GM23248 (cell line): ENCODE measurements at regions not wholly inside any gene's neighbourhood (a gene's known extent, or its start where the extent isn't known, plus 50 kb on each side); places are given as distances from the start of the nearest gene placed in this dataset. TPM values are rescaled to one million over a fixed set of nuclear protein-coding genes. Genes with fewer than 3 reads are reported as not detected.

ENCODE experiments used
- DNase-seq: peaks from one replicate; pipeline ENCODE4 v3.0.0-alpha.2; 2015
- H2AFZ ChIP-seq: fragments of 200-600 bp; sonication (generic); 2 replicates; pipeline ENCODE4 v1.6.1; 2016; ENCODE audit warnings: antibody characterized with exemption
- H3F3A ChIP-seq: fragments of 200-600 bp; sonication (generic); 2 replicates; pipeline ENCODE4 v1.6.1; 2016; ENCODE audit warnings: mild to moderate bottlenecking, antibody characterized with exemption, mixed run types; ENCODE audit not compliant: insufficient read depth
- H3K27ac ChIP-seq: fragments of 200-600 bp; sonication (generic); 2 replicates; pipeline ENCODE4 v1.5.1; 2016; ENCODE audit warnings: mild to moderate bottlenecking
- H3K27me3 ChIP-seq: fragments of 200-600 bp; sonication (generic); replicated peaks from 2 replicates; pipeline ENCODE4 v1.6.1; 2016; ENCODE audit warnings: mild to moderate bottlenecking; ENCODE audit not compliant: insufficient read depth
- H3K36me3 ChIP-seq: fragments of 200-600 bp; sonication (generic); 2 replicates; pipeline ENCODE4 v1.6.1; 2016; ENCODE audit warnings: low read depth, mild to moderate bottlenecking
- H3K4me1 ChIP-seq: fragments of 200-600 bp; sonication (generic); 2 replicates; pipeline ENCODE4 v1.6.1; 2016; ENCODE audit warnings: mild to moderate bottlenecking; ENCODE audit not compliant: insufficient read depth
- H3K4me2 ChIP-seq: fragments of 200-600 bp; sonication (generic); one replicate; pipeline ENCODE4 v1.6.1; 2016; ENCODE audit warnings: mild to moderate bottlenecking; ENCODE audit not compliant: unreplicated experiment
- H3K4me3 ChIP-seq: fragments of 200-600 bp; sonication (generic); 2 replicates; pipeline ENCODE4 v1.5.1; 2016; ENCODE audit warnings: mild to moderate bottlenecking
- H3K79me2 ChIP-seq: fragments of 200-600 bp; sonication (generic); 2 replicates; pipeline ENCODE4 v1.6.1; 2016; ENCODE audit warnings: mild to moderate bottlenecking; ENCODE audit not compliant: insufficient read depth
- H3K9ac ChIP-seq: fragments of 200-600 bp; sonication (generic); 2 replicates; pipeline ENCODE4 v1.6.1; 2016; ENCODE audit warnings: mild to moderate bottlenecking
- H3K9me2 ChIP-seq: fragments of 200-600 bp; sonication (generic); 2 replicates; pipeline ENCODE4 v1.6.1; 2016; ENCODE audit warnings: mixed run types, mild to moderate bottlenecking, moderate library complexity; ENCODE audit not compliant: insufficient read depth
- H3K9me3 ChIP-seq: fragments of 200-600 bp; sonication (generic); one replicate; pipeline ENCODE4 v1.6.1; 2017; ENCODE audit warnings: low read depth
- H4K20me1 ChIP-seq: fragments of 200-600 bp; sonication (generic); 2 replicates; pipeline ENCODE4 v1.6.0; 2016; ENCODE audit not compliant: insufficient read depth
- EZH2 ChIP-seq: fragments of 200-600 bp; sonication (generic); IDR thresholded peaks from 2 replicates; pipeline ENCODE4 v1.6.1; 2018; ENCODE audit warnings: antibody characterized with exemption, mild to moderate bottlenecking; ENCODE audit not compliant: insufficient read depth, poor library complexity, severe bottlenecking
- EZH2phosphoT487 ChIP-seq: fragments of 200-600 bp; sonication (generic); IDR thresholded peaks from 2 replicates; pipeline ENCODE4 v1.6.1; 2018; ENCODE audit warnings: antibody characterized with exemption, moderate library complexity, mild to moderate bottlenecking, low read depth; ENCODE audit not compliant: insufficient read depth
- WGBS, 2 experiments: methylation state at CpG; one replicate each; pipeline ENCODE4 v1.1.6; 2015 to 2017; ENCODE audit warnings: low lambda C conversion rate in 2 of 2, low coverage in 1 of 2; ENCODE audit errors: missing lambda C conversion rate in 2 of 2; 5-methylcytosine and 5-hydroxymethylcytosine counted together
- in situ Hi-C: fragments of 300-500 bp; cut with MboI; formaldehyde crosslinking; loops from 2 replicates; pipeline ENCODE4 v1.15.0; 2020
- small RNA-seq: library from RNA; depleted of rRNA; stranded (forward); fragments of <200 nt; gene quantifications from one replicate; pipeline ENCODE3, GENCODE V24; 2014; ENCODE audit warnings: low read depth, low replicate concordance

GRCh38 chr7:10912077-10912476, 61.6 kb upstream of the PHF14 start:
- H3K9me3 ChIP-seq: no peaks in the 10 kb centered on the region
- no peaks in the 10 kb centered on the region for H3K27me3 ChIP-seq
- no peak overlapping the region for H3K9ac ChIP-seq
- H3K79me2 ChIP-seq: no peaks in the 10 kb centered on the region
- H4K20me1 ChIP-seq: no peaks in the 10 kb centered on the region
- H3K4me1 ChIP-seq: no peaks in the 10 kb centered on the region
- no peak overlapping the region for H3K4me3 ChIP-seq
- no peaks in the 10 kb centered on the region for H3K9me2 ChIP-seq
- H3K4me2 ChIP-seq: no peak overlapping the region
- H3K36me3 ChIP-seq: no peaks in the 10 kb centered on the region
- H3F3A ChIP-seq: no peaks in the 10 kb centered on the region
- TF ChIP-seq EZH2phosphoT487 (no peak), EZH2 (no peak)
- WGBS, 2 experiments: 5 to 9% methylated on average over 1 of the region's 1 CpG
- in situ Hi-C loops: no loop called here
- no peak for DNase-seq
- H3K27ac ChIP-seq: no peak overlapping the region
- H2AFZ ChIP-seq: no peak overlapping the region

- TF ChIP-seq EZH2 (no peak), EZH2phosphoT487 (no peak)
- Histone ChIP-seq H4K20me1 (no peaks in the 10 kb centered on the region), H3K27me3 (no peaks in the 10 kb centered on the region), H3K36me3 (no peaks in the 10 kb centered on the region), H3K27ac (no peak overlapping the region), H3K4me1 (no peaks in the 10 kb centered on the region), H3K9ac (no peak overlapping the region), H3K4me3 (no peak overlapping the region), H3F3A (no peaks in the 10 kb centered on the region), H3K4me2 (no peak overlapping the region), H3K79me2 (no peaks in the 10 kb centered on the region), H3K9me2 (no peaks in the 10 kb centered on the region), H2AFZ (no peak overlapping the region), H3K9me3 (no peaks in the 10 kb centered on the region)
- in situ Hi-C loops: no loop called here
- DNase-seq: no peak
- 5 to 14% methylated on average over 2 of the region's 2 CpGs for WGBS, 2 experiments
These were observed 60.2 kb upstream of the PHF14 start for GRCh38 chr7:10913457-10913856.

GRCh38 chr7:10918093-10918590, 55.5 kb upstream of the PHF14 start:
- TF ChIP-seq EZH2phosphoT487 (no peak), EZH2 (no peak)
- Histone ChIP-seq H3K4me2 (no peak overlapping the region), H3F3A (no peaks in the 10 kb centered on the region), H3K9me3 (no peaks in the 10 kb centered on the region), H3K4me3 (no peak overlapping the region), H3K27me3 (no peaks in the 10 kb centered on the region), H3K4me1 (no peaks in the 10 kb centered on the region), H4K20me1 (no peaks in the 10 kb centered on the region), H3K79me2 (no peaks in the 10 kb centered on the region), H3K9me2 (no peaks in the 10 kb centered on the region), H3K9ac (no peak overlapping the region), H3K36me3 (no peaks in the 10 kb centered on the region), H2AFZ (no peak overlapping the region), H3K27ac (no peak overlapping the region)
- in situ Hi-C loops: no loop called here
- no peak for DNase-seq
- WGBS, 2 experiments: 1% methylated on average over 4 of the region's 4 CpGs

- no peak overlapping the region for H3K4me2 ChIP-seq
- in situ Hi-C loops: no loop called here
These were observed 53.7 kb upstream of the PHF14 start for GRCh38 chr7:10919923-10920322.

More at GRCh38 chr7:10919923-10920322, 53.7 kb upstream of the PHF14 start:
- no peaks in the 10 kb centered on the region for H3K4me1 ChIP-seq
- no peaks in the 10 kb centered on the region for H3K9me3 ChIP-seq
- H3K9ac ChIP-seq: no peak overlapping the region
- no peaks in the 10 kb centered on the region for H3K9me2 ChIP-seq
- H3F3A ChIP-seq: no peaks in the 10 kb centered on the region
- WGBS, 2 experiments: 56 to 61% methylated on average over 2 of the region's 2 CpGs
- no peaks in the 10 kb centered on the region for H3K36me3 ChIP-seq
- no peak overlapping the region for H2AFZ ChIP-seq
- TF ChIP-seq EZH2: no peak
- TF ChIP-seq EZH2phosphoT487: no peak
- no peak for DNase-seq
- H3K27ac ChIP-seq: no peak overlapping the region
- H3K4me3 ChIP-seq: no peak overlapping the region
- H4K20me1 ChIP-seq: no peaks in the 10 kb centered on the region
- H3K79me2 ChIP-seq: no peaks in the 10 kb centered on the region
- no peaks in the 10 kb centered on the region for H3K27me3 ChIP-seq

Small RNA genes in the stretch of these regions (small RNA-seq; reads per million reads assigned to genes)
- gene AC004852.1: not detected
- not detected for gene AC009945.1
- not detected for gene RF00012
- not detected for gene RF00019
